ENCODE measurements at regions not wholly inside any gene's neighbourhood (a gene's known extent, or its start where the extent isn't known, plus 50 kb on each side); places are given as distances from the start of the nearest gene placed in this dataset.

DNA sequence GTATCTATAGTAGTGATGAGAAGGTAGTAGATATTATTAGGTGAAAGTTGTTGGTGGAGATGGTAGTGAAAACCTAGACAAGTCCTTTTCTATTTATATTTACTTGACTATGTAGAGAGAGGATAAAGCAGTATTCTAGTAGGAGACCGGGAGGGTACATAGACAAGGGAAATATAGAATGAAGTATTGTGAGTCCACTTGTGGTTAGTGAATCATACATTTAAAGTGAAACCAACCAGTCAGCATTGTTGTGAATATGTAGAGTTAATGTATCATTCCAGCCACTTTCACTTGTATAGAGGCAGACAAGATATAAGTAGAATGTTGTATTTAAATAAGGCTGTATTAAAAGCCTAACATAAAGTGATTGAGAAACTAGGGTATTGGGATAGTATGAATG is 1711.3 kb upstream of the ACO1 start:
- TF ChIP-seq, protein P1, sequence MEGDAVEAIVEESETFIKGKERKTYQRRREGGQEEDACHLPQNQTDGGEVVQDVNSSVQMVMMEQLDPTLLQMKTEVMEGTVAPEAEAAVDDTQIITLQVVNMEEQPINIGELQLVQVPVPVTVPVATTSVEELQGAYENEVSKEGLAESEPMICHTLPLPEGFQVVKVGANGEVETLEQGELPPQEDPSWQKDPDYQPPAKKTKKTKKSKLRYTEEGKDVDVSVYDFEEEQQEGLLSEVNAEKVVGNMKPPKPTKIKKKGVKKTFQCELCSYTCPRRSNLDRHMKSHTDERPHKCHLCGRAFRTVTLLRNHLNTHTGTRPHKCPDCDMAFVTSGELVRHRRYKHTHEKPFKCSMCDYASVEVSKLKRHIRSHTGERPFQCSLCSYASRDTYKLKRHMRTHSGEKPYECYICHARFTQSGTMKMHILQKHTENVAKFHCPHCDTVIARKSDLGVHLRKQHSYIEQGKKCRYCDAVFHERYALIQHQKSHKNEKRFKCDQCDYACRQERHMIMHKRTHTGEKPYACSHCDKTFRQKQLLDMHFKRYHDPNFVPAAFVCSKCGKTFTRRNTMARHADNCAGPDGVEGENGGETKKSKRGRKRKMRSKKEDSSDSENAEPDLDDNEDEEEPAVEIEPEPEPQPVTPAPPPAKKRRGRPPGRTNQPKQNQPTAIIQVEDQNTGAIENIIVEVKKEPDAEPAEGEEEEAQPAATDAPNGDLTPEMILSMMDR (IDR thresholded peaks at IDR 0.05) = no peak
- Histone ChIP-seq H3K9me3 (no peaks in the 10 kb centered on the region), H3K27ac (no peak overlapping the region), H3K27me3 (no peaks in the 10 kb centered on the region), H3K4me1 (no peaks in the 10 kb centered on the region), H3K4me3 (no peak overlapping the region), H3K36me3 (no peaks in the 10 kb centered on the region)
- no peak for DNase-seq (ENCODE audit: low spot score in 2 of 2)
- intact Hi-C loops (cut with DNase I) = no loop called here

DNA sequence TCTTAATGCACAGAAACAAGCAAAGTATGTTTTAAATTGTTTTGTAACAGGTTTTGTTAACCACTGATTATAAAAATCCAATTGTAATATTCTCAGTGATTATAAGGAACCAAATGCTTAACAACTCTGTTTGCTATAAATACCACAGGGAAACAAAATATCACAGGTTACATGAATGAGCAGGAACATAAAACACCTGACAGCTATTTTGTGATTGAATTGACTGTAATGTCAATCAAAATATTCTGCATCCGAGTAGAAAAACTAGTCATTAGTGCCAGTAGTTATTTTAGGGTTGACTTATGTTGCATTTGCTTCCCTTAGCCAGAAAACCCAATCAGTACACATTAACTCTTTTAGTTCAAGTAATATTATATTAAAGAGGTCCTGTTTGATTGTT is 1707.8 kb upstream of the ACO1 start:
- DNase-seq (ENCODE audit: low spot score in 2 of 2) = no peak
- H3K4me3 ChIP-seq = no peak overlapping the region
- no peaks in the 10 kb centered on the region for H3K27me3 ChIP-seq
- no peaks in the 10 kb centered on the region for H3K9me3 ChIP-seq
- TF ChIP-seq, protein P1 (IDR thresholded peaks at IDR 0.05) = no peak
- H3K4me1 ChIP-seq = no peaks in the 10 kb centered on the region
- intact Hi-C loops (cut with DNase I) = no loop called here
- no peaks in the 10 kb centered on the region for H3K36me3 ChIP-seq
- no peak overlapping the region for H3K27ac ChIP-seq

DNA sequence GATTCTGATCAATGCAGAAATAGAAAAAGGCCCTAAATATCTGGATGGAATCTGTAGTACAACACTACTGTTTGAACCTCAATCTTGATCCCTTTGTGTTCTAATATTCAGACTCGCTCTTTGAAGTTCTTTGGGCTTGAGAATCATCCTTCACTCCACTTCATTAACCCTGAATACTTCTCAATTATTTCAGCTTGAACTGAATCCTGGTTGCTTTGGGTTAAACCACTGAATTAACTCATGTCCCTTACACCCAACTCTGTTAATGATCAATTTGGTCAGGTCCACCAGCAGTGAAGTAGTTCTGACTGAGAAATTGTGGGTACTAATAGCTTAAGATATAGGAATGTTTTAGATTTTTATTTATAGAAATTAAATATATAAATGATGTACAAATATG is 1707.2 kb upstream of the ACO1 start:
- DNase-seq (ENCODE audit: low spot score in 2 of 2) = no peak
- Histone ChIP-seq H3K4me3 (no peak overlapping the region), H3K27ac (no peak overlapping the region), H3K9me3 (no peaks in the 10 kb centered on the region), H3K27me3 (no peaks in the 10 kb centered on the region), H3K36me3 (no peaks in the 10 kb centered on the region), H3K4me1 (no peaks in the 10 kb centered on the region)
- intact Hi-C loops (cut with DNase I) = no loop called here
- TF ChIP-seq, protein P1 (IDR thresholded peaks at IDR 0.05) = no peak

DNA sequence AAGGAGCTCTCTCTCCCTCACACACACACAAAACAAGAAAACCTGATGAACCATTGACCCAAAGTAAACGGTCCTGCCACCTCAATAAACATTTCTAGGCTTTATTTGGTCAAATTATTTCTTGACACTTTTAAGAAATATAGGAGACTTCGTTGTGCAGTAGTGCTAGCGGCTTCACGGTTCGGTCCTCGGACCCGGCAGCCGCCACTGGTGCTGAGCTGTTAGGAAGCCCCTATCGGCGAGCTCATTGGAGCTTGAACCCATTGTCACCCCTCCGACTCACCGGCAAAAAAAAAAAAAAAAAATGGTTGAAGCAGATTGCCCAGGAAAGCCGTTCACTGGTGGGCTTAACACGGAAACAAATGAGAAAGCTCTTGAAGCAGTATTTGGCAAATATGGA is 1695.6 kb upstream of the ACO1 start:
- DNase-seq (ENCODE audit: low spot score in 2 of 2) = no peak
- Histone ChIP-seq H3K9me3 (no peaks in the 10 kb centered on the region), H3K4me1 (no peaks in the 10 kb centered on the region), H3K27ac (no peak overlapping the region), H3K27me3 (no peaks in the 10 kb centered on the region), H3K4me3 (no peak overlapping the region), H3K36me3 (no peaks in the 10 kb centered on the region)
- TF ChIP-seq, protein P1 (IDR thresholded peaks at IDR 0.05) = no peak
- intact Hi-C loops (cut with DNase I) = no loop called here

DNA sequence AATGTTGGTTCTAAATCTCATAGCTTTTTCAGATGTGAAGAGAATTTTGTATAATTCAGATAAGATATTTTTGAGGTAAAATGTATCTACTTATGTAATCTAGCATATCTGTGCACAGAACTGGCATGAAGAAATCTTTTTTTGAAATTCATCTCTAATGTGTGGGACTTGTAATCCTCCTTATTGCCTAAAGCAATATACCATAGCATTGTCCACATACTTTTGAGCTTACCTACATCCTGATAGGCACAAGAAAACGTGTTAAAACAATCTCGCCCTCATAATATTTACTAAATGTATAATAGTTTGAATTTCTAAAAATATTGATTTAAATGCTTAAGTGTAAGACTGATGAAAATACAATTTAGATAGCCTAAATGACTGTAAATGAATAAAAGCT is 1686.5 kb upstream of the ACO1 start:
- Histone ChIP-seq H3K36me3 (no peaks in the 10 kb centered on the region), H3K27ac (no peak overlapping the region), H3K9me3 (no peaks in the 10 kb centered on the region), H3K27me3 (no peaks in the 10 kb centered on the region), H3K4me3 (no peak overlapping the region), H3K4me1 (no peaks in the 10 kb centered on the region)
- TF ChIP-seq, protein P1 (IDR thresholded peaks at IDR 0.05) = no peak
- DNase-seq (ENCODE audit: low spot score in 2 of 2) = no peak
- intact Hi-C loops (cut with DNase I) = no loop called here

DNA sequence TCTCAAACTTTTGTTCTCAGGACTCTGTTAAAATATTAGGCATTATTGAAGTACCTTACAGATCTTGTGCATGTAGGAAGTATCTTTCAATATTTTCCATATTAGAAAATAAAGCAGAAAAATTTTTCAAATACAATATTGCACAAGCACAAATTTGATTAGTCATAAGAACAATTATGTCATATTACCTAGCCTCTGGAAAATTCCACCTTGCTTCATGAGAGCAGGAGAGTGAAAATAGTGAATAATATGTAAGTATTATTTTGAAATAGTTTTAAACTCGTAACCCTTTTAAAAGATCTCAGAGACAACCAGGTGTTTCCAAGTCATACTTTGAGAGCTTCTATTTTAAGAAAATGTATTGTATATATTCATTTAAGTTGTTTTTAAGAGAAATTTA is 1672.9 kb upstream of the ACO1 start:
- no peaks in the 10 kb centered on the region for H3K27me3 ChIP-seq
- no peak overlapping the region for H3K27ac ChIP-seq
- no peaks in the 10 kb centered on the region for H3K36me3 ChIP-seq
- no peak overlapping the region for H3K4me3 ChIP-seq
- intact Hi-C loops (cut with DNase I) = no loop called here
- no peaks in the 10 kb centered on the region for H3K9me3 ChIP-seq
- no peaks in the 10 kb centered on the region for H3K4me1 ChIP-seq
- no peak for DNase-seq (ENCODE audit: low spot score in 2 of 2)
- TF ChIP-seq, protein P1 (IDR thresholded peaks at IDR 0.05) = no peak

All from ascending aorta (tissue), 2 donors.